IMR-90 (cell line): ENCODE measurements at regions not wholly inside any gene's neighbourhood (a gene's known extent, or its start where the extent isn't known, plus 50 kb on each side); places are given as distances from the start of the nearest gene placed in this dataset.

ENCODE experiments used
- ATAC-seq: fragments of 200-7000 bp; cut with Tn5 transposase; 2 replicates; pipeline ENCODE4 v1.9.1; 2020; ENCODE audit warnings: low read depth, mild to moderate bottlenecking, moderate library complexity
- BruUV-seq: library from RNA; stranded (reverse); fragments of 400-500 nt; replicated peaks from 2 replicates; lab custom pipeline; 2021; lab: Mats Ljungman, UMichigan
- CTCF ChIA-PET: fragments of 300-600 bp; formaldehyde crosslinking; extraction: SDS; loops from one replicate; lab custom pipeline; 2021; ENCODE audit warnings: antibody characterized with exemption; lab: Yijun Ruan, JAX
- POLR2A ChIA-PET: fragments of 300-600 bp; sonication (Branson Sonifier 250); formaldehyde crosslinking; loops from one replicate; lab custom pipeline; 2022; ENCODE audit warnings: antibody characterized with exemption; ENCODE audit not compliant: unreplicated experiment; lab: Charles Lee
- DNase-seq: peaks from one replicate; pipeline ENCODE4 v3.0.0; 2013
- H2AFZ ChIP-seq: replicated peaks from 2 replicates; pipeline ENCODE3; 2013; ENCODE audit warnings: low read length, mild to moderate bottlenecking; ENCODE audit not compliant: poor library complexity
- H2AK5ac ChIP-seq: 2 replicates; pipeline ENCODE4 v1.6.1; 2013; ENCODE audit warnings: low read depth, low read length, inconsistent platforms
- H2AK9ac ChIP-seq: replicated peaks from 2 replicates; pipeline ENCODE3; 2013; ENCODE audit warnings: mild to moderate bottlenecking, low read depth, low read length, moderate library complexity; ENCODE audit not compliant: poor library complexity
- H2BK120ac ChIP-seq: 2 replicates; pipeline ENCODE4 v1.6.1; 2013; ENCODE audit warnings: low read depth, low read length, inconsistent platforms
- H2BK15ac ChIP-seq: 3 replicates; pipeline ENCODE4 v1.6.1; 2013; ENCODE audit warnings: low read depth, low read length, inconsistent platforms
- H2BK20ac ChIP-seq: 2 replicates; pipeline ENCODE4 v1.6.1; 2013; ENCODE audit warnings: low read depth, mild to moderate bottlenecking, inconsistent platforms, low read length, moderate library complexity
- H2BK5ac ChIP-seq: 2 replicates; pipeline ENCODE4 v1.6.1; 2013; ENCODE audit warnings: mild to moderate bottlenecking, low read depth, low read length, inconsistent platforms; ENCODE audit not compliant: poor library complexity, severe bottlenecking
- H3K14ac ChIP-seq: replicated peaks from 2 replicates; pipeline ENCODE4 v1.6.1; 2013; ENCODE audit warnings: low read depth, low read length, inconsistent platforms
- H3K18ac ChIP-seq: 2 replicates; pipeline ENCODE4 v1.6.1; 2013; ENCODE audit warnings: low read depth, low read length, control low read depth
- H3K23ac ChIP-seq: 2 replicates; pipeline ENCODE4 v1.6.1; 2013; ENCODE audit warnings: low read depth, low read length, inconsistent platforms
- H3K27ac ChIP-seq: 2 replicates; pipeline ENCODE4 v1.5.1; 2013; ENCODE audit warnings: mild to moderate bottlenecking, control low read depth, low read length; ENCODE audit not compliant: insufficient read depth
- H3K27me3 ChIP-seq: 2 replicates; pipeline ENCODE4 v1.6.1; 2013; ENCODE audit warnings: low read length; ENCODE audit not compliant: control insufficient read depth, insufficient read depth
- H3K36me3 ChIP-seq: 2 replicates; pipeline ENCODE4 v1.6.1; 2013; ENCODE audit warnings: low read length, mixed read lengths; ENCODE audit not compliant: control insufficient read depth, insufficient read depth
- H3K4ac ChIP-seq: 2 replicates; pipeline ENCODE4 v1.6.1; 2013; ENCODE audit warnings: low read depth, low read length, inconsistent platforms
- H3K4me1 ChIP-seq: 2 replicates; pipeline ENCODE4 v1.6.1; 2013; ENCODE audit warnings: low read length, mixed read lengths; ENCODE audit not compliant: control insufficient read depth, insufficient read depth
- H3K4me2 ChIP-seq: 2 replicates; pipeline ENCODE4 v1.6.1; 2013; ENCODE audit warnings: low read depth, mild to moderate bottlenecking, control low read depth, low read length, moderate library complexity
- H3K4me3 ChIP-seq: 2 replicates; pipeline ENCODE4 v1.5.1; 2013; ENCODE audit warnings: low read depth, mild to moderate bottlenecking, control low read depth, low read length, moderate library complexity; ENCODE audit not compliant: insufficient read depth
- H3K56ac ChIP-seq: 2 replicates; pipeline ENCODE4 v1.6.1; 2013; ENCODE audit warnings: low read length, inconsistent platforms; ENCODE audit not compliant: insufficient read depth; ENCODE audit errors: extremely low read depth
- H3K79me1 ChIP-seq, 2 experiments: 2 replicates each; pipeline ENCODE4 v1.6.1; 2013; ENCODE audit warnings: low read length in 2 of 2, inconsistent platforms in 1 of 2, low read depth in 1 of 2
- H3K9ac ChIP-seq: 2 replicates; pipeline ENCODE4 v1.6.1; 2013; ENCODE audit warnings: low read depth, low read length, control low read depth
- H3K9me1 ChIP-seq: 2 replicates; pipeline ENCODE4 v1.6.1; 2013; ENCODE audit warnings: low read length, inconsistent platforms; ENCODE audit not compliant: insufficient read depth
- H3K9me3 ChIP-seq: 2 replicates; pipeline ENCODE4 v1.6.1; 2013; ENCODE audit warnings: low read length; ENCODE audit not compliant: control insufficient read depth, insufficient read depth
- H4K20me1 ChIP-seq: 2 replicates; pipeline ENCODE4 v1.6.1; 2013; ENCODE audit warnings: low read length, inconsistent platforms; ENCODE audit not compliant: insufficient read depth
- H4K5ac ChIP-seq: 2 replicates; pipeline ENCODE4 v1.6.1; 2013; ENCODE audit warnings: mild to moderate bottlenecking, low read depth, low read length, control low read depth
- H4K8ac ChIP-seq, 2 experiments: 2 replicates each; pipeline ENCODE4 v1.6.1; 2013; ENCODE audit warnings: low read depth in 2 of 2, low read length in 2 of 2, control low read depth in 1 of 2, inconsistent platforms in 1 of 2
- H4K91ac ChIP-seq: 2 replicates; pipeline ENCODE4 v1.6.1; 2013; ENCODE audit warnings: low read depth, low read length, inconsistent platforms; ENCODE audit not compliant: insufficient read depth
- CHD1 ChIP-seq: IDR thresholded peaks from 2 replicates; pipeline ENCODE4 v1.6.1; 2012; ENCODE audit warnings: low read depth, low read length, improper control_type of control experiment
- ELK1 ChIP-seq: fragments of 150-350 bp; IDR thresholded peaks from 2 replicates; pipeline ENCODE4 v1.6.1; 2016; ENCODE audit warnings: low read depth, mild to moderate bottlenecking, low read length, moderate library complexity, borderline replicate concordance
- MAFK ChIP-seq: IDR thresholded peaks from 2 replicates; pipeline ENCODE4 v1.6.1; 2012; ENCODE audit warnings: low read depth, low read length, improper control_type of control experiment
- MXI1 ChIP-seq: IDR thresholded peaks from 2 replicates; pipeline ENCODE4 v1.6.1; 2012; ENCODE audit warnings: low read depth, mild to moderate bottlenecking, low read length, moderate library complexity, borderline replicate concordance
- NFE2L2 ChIP-seq: fragments of 150-350 bp; IDR thresholded peaks from 2 replicates; pipeline ENCODE4 v1.6.1; 2016; ENCODE audit warnings: low read depth, mild to moderate bottlenecking, low read length
- RCOR1 ChIP-seq: IDR thresholded peaks from 2 replicates; pipeline ENCODE4 v1.6.1; 2012; ENCODE audit warnings: mild to moderate bottlenecking, low read length, improper control_type of control experiment; ENCODE audit not compliant: insufficient replicate concordance
- SMC3 ChIP-seq: fragments of 150-350 bp; IDR thresholded peaks from 2 replicates; pipeline ENCODE4 v1.6.1; 2016; ENCODE audit warnings: low read depth, mild to moderate bottlenecking, antibody characterized with exemption, low read length, moderate library complexity
- WGBS, 2 experiments: methylation state at CpG; one replicate each; pipeline versions ENCODE4 v1.1.5 to v1.1.7; 2013; ENCODE audit warnings: missing lambda C conversion rate in 2 of 2; ENCODE audit not compliant: insufficient read length in 1 of 2; ENCODE audit errors: extremely low coverage in 2 of 2; 5-methylcytosine and 5-hydroxymethylcytosine counted together
- dilution Hi-C: fragments of 300-500 bp; cut with HindIII; formaldehyde crosslinking; loops from one replicate; pipeline ENCODE4 v1.14.3; 2018; ENCODE audit warnings: low sequenced_read_pairs; ENCODE audit not compliant: unreplicated experiment
- in situ Hi-C: fragments of 300-500 bp; cut with MboI; formaldehyde crosslinking; loops from 3 replicates; pipeline ENCODE4 v1.14.3; 2019; ENCODE audit warnings: low sequenced_read_pairs, inconsistent platforms, mixed read lengths
- intact Hi-C: fragments of 100-400 bp; cut with micrococcal nuclease; formaldehyde crosslinking; loops from 2 replicates; pipeline ENCODE4 v1.10.0; 2022

DNA sequence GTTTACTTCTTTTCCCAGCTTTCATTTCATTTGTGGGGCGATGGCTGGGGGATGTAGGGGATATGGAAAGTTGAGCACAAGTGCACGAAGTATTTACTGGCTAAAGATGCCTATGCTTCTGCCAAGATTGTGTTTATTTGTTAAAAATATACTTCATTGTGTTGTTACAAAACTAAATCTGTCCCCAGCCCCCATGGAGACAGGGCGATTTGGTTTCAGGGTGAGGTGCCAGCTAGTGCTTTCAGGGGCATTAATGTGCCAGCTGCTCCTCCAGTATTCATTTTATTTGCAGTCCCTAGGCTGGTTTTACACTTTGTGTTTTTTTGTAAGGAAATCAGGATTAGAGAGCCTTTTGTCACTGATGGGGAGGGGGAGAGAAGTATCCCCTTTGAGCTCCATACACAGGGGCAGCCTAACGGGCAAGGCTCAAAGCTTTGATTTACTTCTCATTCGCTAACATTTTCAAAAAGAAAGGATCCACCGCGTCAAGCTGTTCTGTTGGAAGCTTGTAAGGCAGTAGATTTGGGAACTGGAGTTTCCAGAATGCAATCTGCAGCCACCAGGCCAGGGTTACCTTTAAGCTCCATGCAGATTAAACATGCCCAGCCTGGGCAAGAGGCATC is 198.7 kb upstream of the PLEKHG7 start:
- POLR2A ChIA-PET = no interaction called here
- Histone ChIP-seq H4K20me1 (no peaks in the 10 kb centered on the region), H3K4me3 (no peak overlapping the region), H3K9me3 (no peaks in the 10 kb centered on the region), H3K56ac (no peak overlapping the region), H3K36me3 (no peaks in the 10 kb centered on the region), H3K9me1 (no peaks in the 10 kb centered on the region), H2BK120ac (no peak overlapping the region), H3K4me1 (peaks cover 22% of the 10 kb centered on the region), H4K5ac (peak overlapping the region; percentile 49; the same call in 1 of the 2 replicates), H2BK15ac (no peak overlapping the region), H3K79me1 (no peaks in the 10 kb centered on the region), H3K18ac (peak overlapping the region; percentile 42), H3K9ac (peak overlapping the region; percentile 14; the same call in 1 of the 2 replicates), H3K4me2 (peak overlapping the region; percentile 63), H2AFZ (peak overlapping the region; percentile 24), H3K4ac (0 out of 2 replicates have a peak overlapping the region, but pooled peaks have one; percentile 10), H2BK20ac (no peak overlapping the region), H4K8ac (peak overlapping the region in 1 of 2 experiments; percentile 100; a peak in 2 of 4 replicates), H3K14ac (no peak overlapping the region), H3K23ac (no peak overlapping the region), H2AK9ac (no peak overlapping the region), H2BK5ac (no peak overlapping the region), H3K27ac (peak overlapping the region; percentile 43; the same call in 1 of the 2 replicates), H3K27me3 (no peaks in the 10 kb centered on the region), H2AK5ac (no peak overlapping the region), H4K91ac (no peak overlapping the region; the same call in 1 of the 2 replicates)
- no TSS peak for BruUV-seq
- in situ Hi-C loops (no loop called here), intact Hi-C loops (loop anchor here (2.0 kb wide), 1 partner anchor 357 kb away; no protein-coding TSS in a partner anchor), dilution Hi-C loops (no loop called here)
- DNase-seq = no peak
- no peak for TF ChIP-seq ELK1
- TF ChIP-seq CHD1 = no peak
- TF ChIP-seq NFE2L2 = no peak
- TF ChIP-seq MXI1 = no peak
- TF ChIP-seq RCOR1 = no peak
- no peak for TF ChIP-seq MAFK
- no peak for TF ChIP-seq SMC3
- CTCF ChIA-PET = no interaction called here
- no peak for ATAC-seq
- WGBS, 2 experiments = no CpG with 5 or more reads among the region's 7 CpGs
